ENCODE measurements at regions not wholly inside any gene's neighbourhood (a gene's known extent, or its start where the extent isn't known, plus 50 kb on each side); places are given as distances from the start of the nearest gene placed in this dataset.

GRCh38 chr5:152290181-152290580 is 114.9 kb downstream of the NMUR2 start:
- Histone ChIP-seq H3K27ac (no peak overlapping the region), H3K27me3 (no peaks in the 10 kb centered on the region), H3K9me3 (no peaks in the 10 kb centered on the region), H3K4me1 (peaks cover 9% of the 10 kb centered on the region), H3K4me3 (no peak overlapping the region), H3K36me3 (no peaks in the 10 kb centered on the region)
- TF ChIP-seq, protein P1, sequence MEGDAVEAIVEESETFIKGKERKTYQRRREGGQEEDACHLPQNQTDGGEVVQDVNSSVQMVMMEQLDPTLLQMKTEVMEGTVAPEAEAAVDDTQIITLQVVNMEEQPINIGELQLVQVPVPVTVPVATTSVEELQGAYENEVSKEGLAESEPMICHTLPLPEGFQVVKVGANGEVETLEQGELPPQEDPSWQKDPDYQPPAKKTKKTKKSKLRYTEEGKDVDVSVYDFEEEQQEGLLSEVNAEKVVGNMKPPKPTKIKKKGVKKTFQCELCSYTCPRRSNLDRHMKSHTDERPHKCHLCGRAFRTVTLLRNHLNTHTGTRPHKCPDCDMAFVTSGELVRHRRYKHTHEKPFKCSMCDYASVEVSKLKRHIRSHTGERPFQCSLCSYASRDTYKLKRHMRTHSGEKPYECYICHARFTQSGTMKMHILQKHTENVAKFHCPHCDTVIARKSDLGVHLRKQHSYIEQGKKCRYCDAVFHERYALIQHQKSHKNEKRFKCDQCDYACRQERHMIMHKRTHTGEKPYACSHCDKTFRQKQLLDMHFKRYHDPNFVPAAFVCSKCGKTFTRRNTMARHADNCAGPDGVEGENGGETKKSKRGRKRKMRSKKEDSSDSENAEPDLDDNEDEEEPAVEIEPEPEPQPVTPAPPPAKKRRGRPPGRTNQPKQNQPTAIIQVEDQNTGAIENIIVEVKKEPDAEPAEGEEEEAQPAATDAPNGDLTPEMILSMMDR (IDR thresholded peaks at IDR 0.05), result no peak
- intact Hi-C loops (cut with DNase I), result no loop called here
- no peak for DNase-seq (ENCODE audit: extremely low spot score in 2 of 2)

DNA sequence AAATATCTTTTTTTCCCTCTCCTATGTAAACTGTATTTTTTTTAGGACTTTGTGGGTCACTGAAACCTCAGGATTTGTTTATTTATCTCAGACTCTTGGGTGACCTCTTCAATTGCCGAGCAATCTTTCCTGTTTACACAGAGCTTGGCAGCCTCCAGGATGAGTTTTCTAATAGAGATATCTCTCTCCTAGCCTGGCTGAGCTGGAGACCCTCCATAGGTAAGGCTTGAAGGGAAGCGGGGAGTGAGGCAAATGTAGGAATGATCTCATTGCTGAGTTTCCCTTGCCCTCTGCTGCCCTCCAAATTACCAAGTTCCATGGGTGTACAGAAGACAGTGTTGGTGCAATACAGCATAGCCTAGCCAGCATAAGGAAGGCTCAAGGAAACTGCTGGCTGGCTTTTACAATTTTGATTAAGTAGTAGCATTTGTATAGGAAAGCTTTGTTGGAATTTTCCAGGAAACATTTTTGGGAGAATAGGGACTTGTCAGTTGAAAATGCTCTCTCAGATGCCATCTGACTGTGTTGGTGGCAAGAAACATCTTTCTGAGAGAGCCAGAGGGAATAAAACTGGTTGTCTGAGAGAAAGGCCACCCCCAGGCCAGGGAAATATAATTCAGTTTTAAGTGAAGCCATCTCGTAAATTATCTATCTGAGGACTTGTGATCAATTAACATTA is 116.0 kb downstream of the NMUR2 start:
- intact Hi-C loops (cut with DNase I), result loop anchor here (5.0 kb wide), 1 partner anchor 512 kb away; no protein-coding TSS in a partner anchor
- DNase-seq (ENCODE audit: extremely low spot score in 2 of 2), result no peak
- Histone ChIP-seq H3K36me3 (no peaks in the 10 kb centered on the region), H3K4me1 (peaks cover 9% of the 10 kb centered on the region), H3K9me3 (no peaks in the 10 kb centered on the region), H3K4me3 (no peak overlapping the region), H3K27ac (peak overlapping the region; percentile 42), H3K27me3 (no peaks in the 10 kb centered on the region)
- no peak for TF ChIP-seq POLR2A (IDR thresholded peaks at IDR 0.05)
- TF ChIP-seq POLR2AphosphoS5 (IDR thresholded peaks at IDR 0.05; ENCODE audit: insufficient read depth in 1 of 2, low read depth in 1 of 2), result no peak
- TF ChIP-seq, protein P1 (IDR thresholded peaks at IDR 0.05), result no peak

DNA sequence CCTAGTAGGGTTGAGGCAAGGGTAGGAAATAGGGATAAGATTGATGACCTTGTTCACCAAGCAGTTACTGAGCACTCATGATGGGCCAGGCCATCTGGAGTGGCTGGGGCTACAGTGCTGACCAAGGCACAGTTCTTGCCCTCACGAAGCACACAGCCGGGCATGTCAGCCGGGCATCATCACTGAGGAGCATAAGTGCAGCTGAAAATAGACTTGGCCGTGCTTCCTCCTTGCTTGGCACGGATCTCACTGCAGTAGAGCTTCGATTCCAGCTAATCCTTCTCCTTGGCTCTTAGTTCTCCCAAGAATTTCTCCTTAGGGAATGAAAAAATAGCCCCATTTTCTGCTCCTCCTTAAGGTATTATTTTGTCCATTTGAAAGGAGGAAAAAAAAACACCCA is 116.6 kb downstream of the NMUR2 start:
- TF ChIP-seq POLR2AphosphoS5 (IDR thresholded peaks at IDR 0.05; ENCODE audit: insufficient read depth in 1 of 2, low read depth in 1 of 2) (no peak), POLR2A (IDR thresholded peaks at IDR 0.05) (no peak)
- TF ChIP-seq, protein P1 (IDR thresholded peaks at IDR 0.05), result no peak
- DNase-seq (ENCODE audit: extremely low spot score in 2 of 2), result no peak
- H3K4me3 ChIP-seq, result no peak overlapping the region
- no peaks in the 10 kb centered on the region for H3K9me3 ChIP-seq
- peaks cover 9% of the 10 kb centered on the region for H3K4me1 ChIP-seq
- no peaks in the 10 kb centered on the region for H3K36me3 ChIP-seq
- H3K27me3 ChIP-seq, result no peaks in the 10 kb centered on the region
- H3K27ac ChIP-seq, result peak overlapping the region; percentile 42
- intact Hi-C loops (cut with DNase I), result loop anchor here (5.0 kb wide), 1 partner anchor 511 kb away; no protein-coding TSS in a partner anchor

DNA sequence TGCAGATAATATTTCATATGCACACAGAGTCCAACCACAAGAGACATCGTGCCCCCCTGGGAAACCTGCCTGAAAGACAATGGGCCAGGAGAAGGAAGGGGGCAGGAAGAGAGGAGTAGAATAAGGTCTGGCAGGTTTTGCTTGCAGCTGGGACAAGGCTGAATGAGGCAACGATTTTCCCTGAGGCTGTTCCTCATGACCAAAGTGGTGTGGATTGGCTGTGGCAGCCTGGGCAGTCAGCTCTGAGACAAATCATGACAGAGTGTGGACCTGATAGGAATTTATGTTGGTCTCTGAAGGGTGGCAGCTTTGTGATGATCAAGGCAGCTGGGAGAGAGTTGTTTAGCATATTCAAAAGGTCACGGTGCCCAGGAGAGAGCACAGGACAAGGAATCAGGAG is 119.3 kb downstream of the NMUR2 start:
- no peak overlapping the region for H3K27ac ChIP-seq
- H3K4me3 ChIP-seq, result no peak overlapping the region
- intact Hi-C loops (cut with DNase I), result loop anchor here (5.0 kb wide), 1 partner anchor 508 kb away; no protein-coding TSS in a partner anchor

DNA sequence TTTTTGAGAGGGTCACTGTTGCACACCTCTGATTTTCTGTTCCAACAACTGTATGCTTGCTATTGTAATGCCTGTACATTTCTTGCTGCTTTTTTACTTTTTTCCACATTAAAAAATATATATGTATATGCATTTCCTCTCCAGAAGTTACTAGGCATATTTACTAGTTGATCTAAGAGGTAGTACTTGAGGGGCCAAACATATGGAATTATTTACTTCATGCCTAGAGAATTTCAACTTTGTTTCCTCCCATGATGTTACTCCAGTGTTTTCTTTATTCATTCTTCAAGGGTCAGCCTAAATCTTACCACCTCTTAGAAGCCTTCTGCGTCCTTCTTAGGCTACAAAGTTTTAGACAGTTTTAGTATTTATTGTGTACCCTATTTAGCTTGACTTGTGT is 122.7 kb downstream of the NMUR2 start:
- no peak for DNase-seq (ENCODE audit: extremely low spot score in 2 of 2)
- no peaks in the 10 kb centered on the region for H3K27me3 ChIP-seq
- no peak overlapping the region for H3K4me3 ChIP-seq
- intact Hi-C loops (cut with DNase I), result no loop called here
- H3K27ac ChIP-seq, result no peak overlapping the region
- no peaks in the 10 kb centered on the region for H3K4me1 ChIP-seq
- no peaks in the 10 kb centered on the region for H3K36me3 ChIP-seq
- no peaks in the 10 kb centered on the region for H3K9me3 ChIP-seq
- TF ChIP-seq POLR2AphosphoS5 (IDR thresholded peaks at IDR 0.05; ENCODE audit: insufficient read depth in 1 of 2, low read depth in 1 of 2), result no peak
- TF ChIP-seq POLR2A (IDR thresholded peaks at IDR 0.05), result no peak
- TF ChIP-seq, protein P1 (IDR thresholded peaks at IDR 0.05), result no peak

More for the DNA sequence above, 119.3 kb downstream of the NMUR2 start:
- Histone ChIP-seq H3K4me1 (peaks cover 9% of the 10 kb centered on the region), H3K9me3 (no peaks in the 10 kb centered on the region), H3K36me3 (no peaks in the 10 kb centered on the region), H3K27me3 (no peaks in the 10 kb centered on the region)
- DNase-seq (ENCODE audit: extremely low spot score in 2 of 2), result no peak
- TF ChIP-seq POLR2A (IDR thresholded peaks at IDR 0.05) (no peak), POLR2AphosphoS5 (IDR thresholded peaks at IDR 0.05; ENCODE audit: insufficient read depth in 1 of 2, low read depth in 1 of 2) (no peak)
- TF ChIP-seq, protein P1 (IDR thresholded peaks at IDR 0.05), result no peak

Data from vagina (tissue), 2 donors.